ENCODE measurements at regions not wholly inside any gene's neighbourhood (a gene's known extent, or its start where the extent isn't known, plus 50 kb on each side); places are given as distances from the start of the nearest gene placed in this dataset.

DNA sequence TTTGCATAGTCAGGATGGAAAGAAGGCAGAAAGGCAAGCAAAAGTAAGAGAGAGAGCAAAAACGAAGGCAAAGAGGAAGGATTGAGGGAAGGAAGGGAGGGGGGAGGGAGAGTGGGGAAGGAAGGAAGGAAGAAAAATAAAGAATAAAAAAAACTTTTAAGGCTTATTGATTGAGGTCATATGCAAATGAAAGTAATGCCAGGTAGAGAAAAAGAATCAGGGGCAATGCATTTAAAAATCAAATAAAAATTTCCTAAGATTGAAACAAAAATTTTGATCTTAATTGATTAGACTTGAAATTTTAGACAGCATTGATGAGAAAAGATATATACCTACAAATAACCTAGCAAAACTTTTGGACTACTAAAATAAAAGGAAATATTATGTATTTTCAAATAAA, 153.9 kb upstream of the KIF2B start:
- no peaks in the 10 kb centered on the region; the same call in 1 of the 2 replicates for H3K36me3 ChIP-seq (ENCODE audit: control insufficient read depth, insufficient read depth, low read length)
- no peak for ATAC-seq
- in situ Hi-C loops (cut with HindIII; ENCODE audit: low pct_unique_long_range_greater_than_20kb, low sequenced_read_pairs), result no loop called here
- intact Hi-C loops (cut with micrococcal nuclease; ENCODE audit: unreplicated experiment), result no loop called here
- BruUV-seq (replicated peaks), result no TSS peak
- no peak overlapping the region for H3K4me3 ChIP-seq (ENCODE audit: low read depth in 2 of 2, low read length in 2 of 2)
- H3K27me3 ChIP-seq (ENCODE audit: control insufficient read depth, insufficient read depth, low read length), result no peaks in the 10 kb centered on the region
- ChIA-PET POLR2A (no interaction called here), CTCF (no interaction called here)
- TF ChIP-seq POLR2AphosphoS5 (IDR thresholded peaks at IDR 0.05; ENCODE audit: low read depth, low read length), result no peak
- no peak for TF ChIP-seq TCF7L2 (IDR thresholded peaks at IDR 0.05; ENCODE audit: low read depth, low read length)
- TF ChIP-seq, protein P1, sequence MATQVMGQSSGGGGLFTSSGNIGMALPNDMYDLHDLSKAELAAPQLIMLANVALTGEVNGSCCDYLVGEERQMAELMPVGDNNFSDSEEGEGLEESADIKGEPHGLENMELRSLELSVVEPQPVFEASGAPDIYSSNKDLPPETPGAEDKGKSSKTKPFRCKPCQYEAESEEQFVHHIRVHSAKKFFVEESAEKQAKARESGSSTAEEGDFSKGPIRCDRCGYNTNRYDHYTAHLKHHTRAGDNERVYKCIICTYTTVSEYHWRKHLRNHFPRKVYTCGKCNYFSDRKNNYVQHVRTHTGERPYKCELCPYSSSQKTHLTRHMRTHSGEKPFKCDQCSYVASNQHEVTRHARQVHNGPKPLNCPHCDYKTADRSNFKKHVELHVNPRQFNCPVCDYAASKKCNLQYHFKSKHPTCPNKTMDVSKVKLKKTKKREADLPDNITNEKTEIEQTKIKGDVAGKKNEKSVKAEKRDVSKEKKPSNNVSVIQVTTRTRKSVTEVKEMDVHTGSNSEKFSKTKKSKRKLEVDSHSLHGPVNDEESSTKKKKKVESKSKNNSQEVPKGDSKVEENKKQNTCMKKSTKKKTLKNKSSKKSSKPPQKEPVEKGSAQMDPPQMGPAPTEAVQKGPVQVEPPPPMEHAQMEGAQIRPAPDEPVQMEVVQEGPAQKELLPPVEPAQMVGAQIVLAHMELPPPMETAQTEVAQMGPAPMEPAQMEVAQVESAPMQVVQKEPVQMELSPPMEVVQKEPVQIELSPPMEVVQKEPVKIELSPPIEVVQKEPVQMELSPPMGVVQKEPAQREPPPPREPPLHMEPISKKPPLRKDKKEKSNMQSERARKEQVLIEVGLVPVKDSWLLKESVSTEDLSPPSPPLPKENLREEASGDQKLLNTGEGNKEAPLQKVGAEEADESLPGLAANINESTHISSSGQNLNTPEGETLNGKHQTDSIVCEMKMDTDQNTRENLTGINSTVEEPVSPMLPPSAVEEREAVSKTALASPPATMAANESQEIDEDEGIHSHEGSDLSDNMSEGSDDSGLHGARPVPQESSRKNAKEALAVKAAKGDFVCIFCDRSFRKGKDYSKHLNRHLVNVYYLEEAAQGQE (IDR thresholded peaks at IDR 0.05; ENCODE audit: insufficient read depth in 1 of 2, low read depth in 2 of 2, low read length in 1 of 2), result no peak
- TF ChIP-seq SIN3A (IDR thresholded peaks at IDR 0.05; ENCODE audit: borderline replicate concordance, insufficient read depth, low read depth, low read length), result no peak
- H3K27ac ChIP-seq (ENCODE audit: low read length), result no peak overlapping the region
- H3K4me1 ChIP-seq (ENCODE audit: control insufficient read depth, insufficient read depth, low read length), result no peaks in the 10 kb centered on the region
- DNase-seq (ENCODE audit: low read depth, low spot score), result no peak
- H3K9me3 ChIP-seq (ENCODE audit: control insufficient read depth, insufficient read depth, low read depth, low read length), result no peaks in the 10 kb centered on the region

DNA sequence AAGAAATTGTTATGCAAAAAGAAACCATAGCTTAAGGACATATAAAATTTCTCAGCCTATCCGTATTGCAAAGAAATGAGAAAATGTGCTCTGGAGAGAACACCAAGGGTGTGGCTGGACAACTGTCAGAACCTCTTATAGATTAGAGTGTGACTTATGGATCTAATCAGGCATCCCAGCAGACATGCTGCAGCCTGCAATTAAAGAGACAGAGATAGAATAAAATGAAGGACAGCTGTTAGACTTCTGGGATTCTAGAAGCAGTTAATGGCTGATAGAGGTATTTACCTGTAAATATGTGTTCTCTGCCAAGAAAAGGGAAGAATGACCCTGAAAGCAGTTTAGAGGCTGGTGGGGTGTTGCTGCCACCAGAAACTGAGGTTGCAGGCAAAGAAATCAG, 160.1 kb upstream of the KIF2B start:
- ChIA-PET POLR2A (no interaction called here), CTCF (no interaction called here)
- Histone ChIP-seq H3K4me1 (ENCODE audit: control insufficient read depth, insufficient read depth, low read length) (no peaks in the 10 kb centered on the region), H3K27me3 (ENCODE audit: control insufficient read depth, insufficient read depth, low read length) (no peaks in the 10 kb centered on the region), H3K27ac (ENCODE audit: low read length) (no peak overlapping the region), H3K9me3 (ENCODE audit: control insufficient read depth, insufficient read depth, low read depth, low read length) (no peaks in the 10 kb centered on the region), H3K36me3 (ENCODE audit: control insufficient read depth, insufficient read depth, low read length) (no peaks in the 10 kb centered on the region), H3K4me3 (ENCODE audit: low read depth in 2 of 2, low read length in 2 of 2) (no peak overlapping the region)
- TF ChIP-seq, protein P1 (IDR thresholded peaks at IDR 0.05; ENCODE audit: insufficient read depth in 1 of 2, low read depth in 2 of 2, low read length in 1 of 2), result no peak
- TF ChIP-seq SIN3A (IDR thresholded peaks at IDR 0.05; ENCODE audit: borderline replicate concordance, insufficient read depth, low read depth, low read length), result no peak
- TF ChIP-seq, protein P2, sequence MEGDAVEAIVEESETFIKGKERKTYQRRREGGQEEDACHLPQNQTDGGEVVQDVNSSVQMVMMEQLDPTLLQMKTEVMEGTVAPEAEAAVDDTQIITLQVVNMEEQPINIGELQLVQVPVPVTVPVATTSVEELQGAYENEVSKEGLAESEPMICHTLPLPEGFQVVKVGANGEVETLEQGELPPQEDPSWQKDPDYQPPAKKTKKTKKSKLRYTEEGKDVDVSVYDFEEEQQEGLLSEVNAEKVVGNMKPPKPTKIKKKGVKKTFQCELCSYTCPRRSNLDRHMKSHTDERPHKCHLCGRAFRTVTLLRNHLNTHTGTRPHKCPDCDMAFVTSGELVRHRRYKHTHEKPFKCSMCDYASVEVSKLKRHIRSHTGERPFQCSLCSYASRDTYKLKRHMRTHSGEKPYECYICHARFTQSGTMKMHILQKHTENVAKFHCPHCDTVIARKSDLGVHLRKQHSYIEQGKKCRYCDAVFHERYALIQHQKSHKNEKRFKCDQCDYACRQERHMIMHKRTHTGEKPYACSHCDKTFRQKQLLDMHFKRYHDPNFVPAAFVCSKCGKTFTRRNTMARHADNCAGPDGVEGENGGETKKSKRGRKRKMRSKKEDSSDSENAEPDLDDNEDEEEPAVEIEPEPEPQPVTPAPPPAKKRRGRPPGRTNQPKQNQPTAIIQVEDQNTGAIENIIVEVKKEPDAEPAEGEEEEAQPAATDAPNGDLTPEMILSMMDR (IDR thresholded peaks at IDR 0.05), result no peak
- no peak for TF ChIP-seq TCF7L2 (IDR thresholded peaks at IDR 0.05; ENCODE audit: low read depth, low read length)
- no peak for TF ChIP-seq POLR2AphosphoS5 (IDR thresholded peaks at IDR 0.05; ENCODE audit: low read depth, low read length)
- in situ Hi-C loops (cut with HindIII; ENCODE audit: low pct_unique_long_range_greater_than_20kb, low sequenced_read_pairs) (no loop called here), intact Hi-C loops (cut with micrococcal nuclease; ENCODE audit: unreplicated experiment) (no loop called here)
- DNase-seq (ENCODE audit: low read depth, low spot score) (no peak), ATAC-seq (no peak)
- no TSS peak for BruUV-seq (replicated peaks)

Data from Panc1 (cell line).